HG03108 (cell line): ENCODE measurements at regions not wholly inside any gene's neighbourhood (a gene's known extent, or its start where the extent isn't known, plus 50 kb on each side); places are given as distances from the start of the nearest gene placed in this dataset.

Experiments
- ATAC-seq: cut with Tn5 transposase; IDR thresholded peaks from one replicate; pipeline ENCODE4 v1.9.1; 2021; ENCODE audit warnings: moderate library complexity; ENCODE audit not compliant: unreplicated experiment

- ATAC-seq: no peak
These were observed 627.5 kb upstream of the TYRP1 start for GRCh38 chr9:12065686-12066085.

GRCh38 chr9:12066455-12067035, 626.6 kb upstream of the TYRP1 start:
- ATAC-seq: no peak

- no peak for ATAC-seq
These were observed 623.8 kb upstream of the TYRP1 start for GRCh38 chr9:12069366-12069765.

- no peak for ATAC-seq
These were observed 607.8 kb upstream of the TYRP1 start for GRCh38 chr9:12085399-12085798.

- ATAC-seq: no peak
These were observed 601.2 kb upstream of the TYRP1 start for GRCh38 chr9:12091865-12092527.

- no peak for ATAC-seq
These were observed 599.1 kb upstream of the TYRP1 start for GRCh38 chr9:12094046-12094445.

- no peak for ATAC-seq
These were observed 597.3 kb upstream of the TYRP1 start for GRCh38 chr9:12095931-12096330.

GRCh38 chr9:12133416-12133815, 559.8 kb upstream of the TYRP1 start:
- no peak for ATAC-seq

GRCh38 chr9:12141422-12141821, 551.8 kb upstream of the TYRP1 start:
- ATAC-seq: no peak

GRCh38 chr9:12155401-12156134, 537.6 kb upstream of the TYRP1 start:
- ATAC-seq: no peak

GRCh38 chr9:12162181-12162815, 530.9 kb upstream of the TYRP1 start:
- no peak for ATAC-seq

GRCh38 chr9:12163723-12164458, 529.3 kb upstream of the TYRP1 start:
- ATAC-seq: no peak

GRCh38 chr9:12166518-12166917, 526.7 kb upstream of the TYRP1 start:
- no peak for ATAC-seq

- no peak for ATAC-seq
These were observed 522.7 kb upstream of the TYRP1 start for GRCh38 chr9:12170456-12170855.

GRCh38 chr9:12178634-12179033, 514.6 kb upstream of the TYRP1 start:
- ATAC-seq: no peak

- no peak for ATAC-seq
These were observed 510.4 kb upstream of the TYRP1 start for GRCh38 chr9:12182806-12183205.

- no peak for ATAC-seq
These were observed 509.9 kb upstream of the TYRP1 start for GRCh38 chr9:12183321-12183720.

- no peak for ATAC-seq
These were observed 507.3 kb upstream of the TYRP1 start for GRCh38 chr9:12185856-12186255.

- ATAC-seq: no peak
These were observed 501.6 kb upstream of the TYRP1 start for GRCh38 chr9:12191630-12192029.

GRCh38 chr9:12194731-12195130, 498.5 kb upstream of the TYRP1 start:
- ATAC-seq: no peak

GRCh38 chr9:12195456-12195855, 497.7 kb upstream of the TYRP1 start:
- no peak for ATAC-seq
